ENCODE measurements at regions not wholly inside any gene's neighbourhood (a gene's known extent, or its start where the extent isn't known, plus 50 kb on each side); places are given as distances from the start of the nearest gene placed in this dataset.

DNA sequence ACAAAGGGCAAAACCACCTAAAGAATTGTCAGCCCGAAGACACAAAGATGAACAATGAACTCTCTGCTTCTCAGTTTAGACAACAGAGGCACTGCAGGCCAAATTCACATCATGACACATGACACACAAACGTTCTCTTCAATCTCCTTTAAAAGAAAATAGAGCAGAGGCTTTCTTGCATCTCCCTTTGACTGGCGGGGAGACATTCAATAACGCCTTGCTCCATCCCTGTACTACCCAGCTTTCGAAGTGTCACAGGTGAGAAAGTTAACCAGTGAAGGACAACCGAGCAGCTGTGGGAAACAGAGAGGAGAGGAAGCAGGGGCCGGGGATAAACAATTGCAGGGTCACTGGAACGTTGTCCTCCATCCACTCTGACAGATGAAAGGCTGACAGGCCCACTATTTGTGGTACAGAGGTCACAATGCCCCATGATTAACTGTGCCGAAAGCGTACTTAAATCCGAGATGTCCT, 130.8 kb downstream of the PHLDA1 start:
- DNase-seq (ENCODE audit: low spot score), result no peak

DNA sequence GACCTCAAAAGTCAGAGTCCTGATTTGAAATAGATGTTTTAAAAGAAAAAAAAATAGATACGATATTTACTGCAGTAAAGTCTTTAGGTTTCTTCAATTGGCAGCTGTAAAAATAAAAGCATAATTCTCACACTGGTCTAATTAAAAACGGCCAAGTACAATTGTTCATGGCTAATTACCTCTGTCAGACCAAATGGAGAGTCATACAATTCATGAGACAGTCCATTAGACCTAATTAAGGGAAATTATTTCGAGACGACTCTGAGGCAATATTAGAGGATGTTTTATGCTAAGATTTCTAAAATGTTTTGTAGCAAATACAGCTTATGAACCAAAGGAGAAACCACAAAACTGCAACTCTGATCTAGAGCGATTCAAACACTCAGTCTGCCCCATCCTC, 131.3 kb downstream of the PHLDA1 start:
- DNase-seq (ENCODE audit: low spot score), result no peak

DNA sequence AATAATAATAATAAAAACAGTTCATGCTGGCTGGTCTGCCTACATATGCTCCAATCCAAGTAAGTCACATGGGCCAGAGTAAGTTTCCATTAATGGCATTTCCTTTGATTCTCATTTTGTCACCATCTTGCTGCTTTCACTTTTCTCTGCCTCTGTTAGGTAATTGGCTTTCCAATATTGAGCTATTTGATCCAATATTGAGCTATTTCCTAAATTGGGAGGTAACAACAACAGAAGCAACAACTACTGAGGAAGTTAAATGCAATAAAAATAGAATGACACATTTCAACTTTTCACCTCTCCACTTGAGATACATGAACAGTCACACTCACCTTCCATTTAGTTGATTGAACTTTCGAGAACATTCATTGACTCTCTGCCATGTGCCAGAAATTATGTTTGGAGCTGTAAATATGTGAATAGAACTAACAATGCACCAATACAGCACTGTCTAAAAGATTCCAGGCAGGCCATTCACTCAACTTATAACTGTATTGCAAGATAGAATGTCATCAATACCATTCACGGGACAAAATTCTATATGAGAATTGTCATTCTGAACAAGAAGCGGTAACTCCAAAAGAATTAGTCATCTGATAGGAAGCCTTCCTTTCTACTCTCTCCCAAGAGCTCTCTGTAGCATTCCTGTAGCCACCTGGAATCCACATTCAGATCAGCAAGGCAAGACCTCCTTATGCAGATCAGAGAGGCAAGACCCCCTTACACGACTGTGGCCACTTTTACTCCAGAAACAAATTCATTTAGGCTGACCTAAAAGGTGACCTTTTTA, 136.4 kb downstream of the PHLDA1 start:
- DNase-seq (ENCODE audit: low spot score), result no peak

GRCh38 chr12:75893765-75894164, 137.8 kb downstream of the PHLDA1 start:
- no peak for DNase-seq (ENCODE audit: low spot score)

DNA sequence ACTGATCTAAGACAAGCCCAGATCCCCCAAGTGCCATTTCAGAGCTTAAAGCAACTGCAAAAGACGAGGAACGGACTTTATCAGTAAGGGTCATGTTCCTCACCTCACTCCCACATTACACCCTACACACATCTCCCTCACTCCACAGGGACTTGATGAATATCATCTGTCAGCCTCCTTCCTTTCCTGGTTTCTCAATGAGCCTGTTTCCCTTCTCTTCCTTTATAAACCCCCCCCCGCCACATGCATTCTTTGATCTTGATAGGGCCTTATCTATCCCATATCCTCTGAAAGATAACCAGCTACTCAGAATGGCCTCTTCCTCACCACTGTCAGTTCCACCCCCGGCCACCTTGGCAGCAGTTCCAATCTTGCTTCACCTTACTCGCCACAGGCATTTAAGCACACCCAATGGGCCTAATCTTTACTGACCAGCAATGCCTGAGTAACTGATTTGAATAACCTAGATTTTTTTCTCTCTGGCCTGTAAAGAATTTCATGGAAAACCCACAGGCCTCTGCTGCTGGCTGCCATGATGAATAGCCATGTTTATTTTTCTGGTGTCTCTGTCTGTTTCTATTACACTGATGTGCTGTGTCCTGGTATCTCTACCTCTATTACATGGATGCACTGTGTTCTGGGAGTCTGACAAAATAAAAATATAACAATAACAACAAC, 138.7 kb downstream of the PHLDA1 start:
- DNase-seq (ENCODE audit: low spot score), result no peak

DNA sequence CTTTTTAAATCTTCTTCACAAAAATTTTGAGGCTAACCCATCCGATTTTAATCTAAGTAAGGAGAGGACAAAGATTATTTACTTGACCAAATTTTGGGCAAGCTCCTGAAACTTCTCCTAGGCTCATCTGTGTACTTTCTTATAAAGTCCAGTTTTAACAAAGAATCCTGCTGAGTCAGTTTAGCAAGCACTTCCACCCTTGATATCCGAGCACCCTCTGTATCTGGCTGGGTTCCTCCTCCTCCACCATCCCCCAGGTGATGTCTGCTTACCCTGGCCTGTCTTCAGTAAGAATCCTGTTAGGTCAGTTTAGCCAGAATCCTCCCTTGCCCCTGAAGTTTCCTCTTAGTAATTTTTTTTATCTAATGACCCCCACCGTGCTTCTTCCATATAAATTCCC, 140.5 kb downstream of the PHLDA1 start:
- no peak for DNase-seq (ENCODE audit: low spot score)

DNA sequence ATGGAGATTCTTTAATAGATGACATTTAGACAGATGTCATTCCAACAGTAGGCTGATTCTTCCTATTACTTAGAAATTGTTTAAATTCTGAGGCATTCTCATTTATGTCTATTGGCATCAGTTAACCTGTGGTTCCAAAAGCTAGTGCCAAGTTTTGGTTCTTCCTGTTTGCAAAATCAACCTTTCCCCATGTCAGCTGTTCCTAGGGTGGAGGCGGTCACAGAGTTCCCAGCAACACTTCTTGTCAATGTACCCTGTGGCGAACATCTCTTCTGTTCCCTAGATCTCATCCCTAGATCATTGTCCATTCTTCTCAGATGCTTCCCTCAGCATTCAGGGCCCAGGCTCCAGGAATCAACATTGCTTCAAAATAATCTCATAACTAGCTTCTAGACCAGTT, 140.9 kb downstream of the PHLDA1 start:
- no peak for DNase-seq (ENCODE audit: low spot score)

- no peak for DNase-seq (ENCODE audit: low spot score)
Measured at GRCh38 chr12:75890141-75890540, 141.4 kb downstream of the PHLDA1 start.

DNA sequence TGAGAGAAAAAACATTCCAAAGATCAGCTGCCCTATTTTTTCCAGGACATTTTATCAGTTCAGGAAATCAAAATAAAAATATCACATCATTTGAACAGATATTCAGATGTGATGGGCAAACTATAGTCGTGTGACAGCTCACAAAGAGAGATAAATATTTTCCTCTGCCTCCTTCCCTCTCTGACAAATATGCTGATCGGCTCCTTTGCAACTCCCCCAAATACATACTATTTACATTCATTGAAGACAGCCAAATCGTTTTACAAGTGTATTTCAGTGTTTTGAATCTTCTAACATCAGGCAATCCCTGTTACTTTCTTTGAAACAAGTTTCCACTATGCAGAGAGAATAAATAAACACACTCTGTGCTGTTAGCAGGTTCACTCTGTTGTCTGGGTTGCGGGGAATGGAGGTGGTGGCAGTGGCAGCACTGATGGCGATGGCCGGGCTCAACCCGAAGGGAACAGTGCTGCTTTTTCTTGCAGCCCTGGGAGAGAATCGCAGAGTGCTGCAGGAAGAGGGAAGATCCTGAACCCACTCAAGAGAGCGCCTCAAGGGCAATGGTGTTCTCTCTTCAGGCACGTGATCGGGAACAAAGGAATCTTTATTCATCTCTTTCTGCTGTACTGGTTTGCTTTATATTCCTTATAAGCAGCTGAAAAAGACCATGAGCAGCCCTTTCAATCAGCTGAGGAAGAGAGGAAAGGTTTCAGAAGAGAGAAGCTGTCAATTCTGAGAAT, 142.5 kb downstream of the PHLDA1 start:
- no peak for DNase-seq (ENCODE audit: low spot score)

DNA sequence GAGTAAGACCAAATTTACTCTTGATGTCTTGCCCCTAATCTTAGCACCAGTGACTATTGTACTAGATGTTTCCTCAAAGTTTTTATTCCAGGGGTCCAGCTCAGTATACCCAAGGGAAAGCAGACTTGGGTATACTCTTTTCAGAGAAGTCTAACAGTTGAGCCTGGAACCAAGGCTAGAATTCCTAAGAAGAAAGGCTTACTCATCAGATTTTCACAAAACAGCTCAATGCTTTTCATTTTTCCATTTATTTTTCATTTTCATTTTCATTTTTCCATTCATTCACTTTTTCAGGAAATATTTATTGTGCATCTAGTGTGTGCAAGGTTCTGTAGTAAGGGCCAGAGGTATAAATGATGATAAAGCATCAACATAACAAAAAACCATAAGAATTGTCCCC, 143.2 kb downstream of the PHLDA1 start:
- no peak for DNase-seq (ENCODE audit: low spot score)

GRCh38 chr12:75887979-75888378, 143.6 kb downstream of the PHLDA1 start:
- DNase-seq (ENCODE audit: low spot score), result no peak

- no peak for DNase-seq (ENCODE audit: low spot score)
Measured at GRCh38 chr12:75884465-75884985, 147.1 kb downstream of the PHLDA1 start.

DNA sequence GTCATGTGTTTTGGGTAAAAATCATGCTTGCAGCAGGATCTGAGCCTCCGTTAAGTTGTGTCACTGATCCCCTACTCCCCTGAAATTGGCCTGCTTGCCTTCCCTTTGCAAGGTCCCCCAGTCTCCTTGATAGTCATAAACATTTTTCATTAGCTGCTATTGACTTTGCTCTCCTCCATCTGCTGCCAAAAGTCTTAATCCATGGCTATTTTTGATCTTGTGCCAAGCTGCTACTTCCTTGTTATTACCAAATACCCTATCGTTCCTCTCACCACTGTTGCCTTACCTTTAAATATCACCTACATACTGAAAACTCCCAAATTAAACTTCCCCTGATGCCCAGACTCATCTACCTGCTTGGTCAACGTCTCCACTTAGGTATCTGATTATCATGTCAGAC, 148.3 kb downstream of the PHLDA1 start:
- no peak for DNase-seq (ENCODE audit: low spot score)

DNA sequence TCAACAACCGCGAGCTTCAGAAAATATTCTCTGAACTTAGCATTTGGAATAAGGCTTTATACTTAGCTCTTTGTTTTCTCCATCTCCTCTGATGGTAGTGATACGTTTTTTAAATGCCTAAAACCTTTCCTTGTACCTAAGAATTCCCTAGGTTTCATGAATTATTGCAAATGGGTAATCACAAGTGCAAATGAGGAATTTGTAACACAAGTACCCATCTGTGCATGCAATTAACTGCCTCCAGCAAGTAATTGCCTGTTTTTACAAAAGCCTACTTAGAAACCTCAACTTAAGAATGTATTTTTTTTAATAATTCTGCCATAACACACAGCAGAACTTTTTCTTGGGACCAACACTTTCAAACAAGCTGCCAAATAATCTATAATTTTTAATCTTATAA, 149.2 kb downstream of the PHLDA1 start:
- DNase-seq (ENCODE audit: low spot score), result no peak

DNA sequence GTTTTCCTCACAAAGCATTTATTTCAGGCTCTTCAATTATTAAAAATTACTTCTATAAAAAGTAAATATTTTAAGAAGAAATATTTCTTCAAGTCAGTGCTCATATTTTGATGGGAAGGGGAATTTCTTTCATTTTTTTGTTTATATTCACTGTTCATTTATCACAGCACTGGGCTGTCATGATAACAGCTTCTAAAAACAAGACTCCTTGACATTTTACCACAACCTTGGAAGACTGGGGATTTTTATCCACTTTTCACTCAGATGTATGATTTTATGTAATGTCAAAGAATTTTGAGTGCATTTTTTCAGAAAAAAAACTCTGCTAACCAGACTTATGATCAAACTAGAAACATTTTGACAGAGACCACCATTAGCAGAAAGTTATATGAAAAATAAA, 149.7 kb downstream of the PHLDA1 start:
- no peak for DNase-seq (ENCODE audit: low spot score)

DNA sequence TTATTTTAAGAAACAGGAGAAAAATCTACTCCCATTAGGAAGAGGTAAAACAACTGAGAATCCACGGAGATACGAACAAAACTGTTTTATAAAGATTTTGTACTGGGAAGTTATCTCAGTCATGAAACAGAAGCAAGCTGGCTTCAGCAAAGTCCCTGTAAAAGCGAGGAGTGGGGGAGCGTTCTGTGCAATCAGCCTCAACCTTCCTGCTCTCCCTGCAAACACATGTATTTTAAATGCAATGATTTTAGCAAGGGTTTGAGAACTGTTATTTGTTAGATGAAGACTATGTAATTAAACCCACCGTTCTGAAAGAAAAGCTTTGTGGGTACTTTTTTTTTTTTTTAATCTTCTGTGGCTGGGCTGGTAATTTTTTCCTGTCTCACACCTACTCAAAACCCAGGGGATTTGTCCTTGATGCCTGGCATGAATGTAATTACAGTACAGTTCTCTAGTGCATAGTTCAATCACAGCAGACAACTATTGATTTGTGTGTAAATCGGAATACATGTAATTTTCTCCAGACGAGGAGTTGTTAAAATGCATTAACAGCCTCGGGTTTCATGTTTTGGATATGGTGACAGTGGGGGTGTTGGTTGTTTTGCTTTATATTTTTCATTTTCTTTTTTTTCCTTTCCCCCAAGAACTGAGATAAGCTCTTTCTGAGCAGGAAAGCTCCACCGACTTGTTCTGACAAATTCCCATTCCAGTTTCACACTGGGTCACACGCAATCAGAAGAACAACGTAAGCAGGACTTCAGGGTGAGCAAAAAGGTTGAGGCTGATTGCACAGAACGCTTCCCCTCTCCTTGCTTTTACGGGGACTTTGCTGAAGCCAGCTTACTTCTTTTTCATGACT, 153.6 kb downstream of the PHLDA1 start:
- DNase-seq (ENCODE audit: low spot score), result no peak

- DNase-seq (ENCODE audit: low spot score), result no peak
Measured at GRCh38 chr12:75876832-75877762, 154.5 kb downstream of the PHLDA1 start.

DNA sequence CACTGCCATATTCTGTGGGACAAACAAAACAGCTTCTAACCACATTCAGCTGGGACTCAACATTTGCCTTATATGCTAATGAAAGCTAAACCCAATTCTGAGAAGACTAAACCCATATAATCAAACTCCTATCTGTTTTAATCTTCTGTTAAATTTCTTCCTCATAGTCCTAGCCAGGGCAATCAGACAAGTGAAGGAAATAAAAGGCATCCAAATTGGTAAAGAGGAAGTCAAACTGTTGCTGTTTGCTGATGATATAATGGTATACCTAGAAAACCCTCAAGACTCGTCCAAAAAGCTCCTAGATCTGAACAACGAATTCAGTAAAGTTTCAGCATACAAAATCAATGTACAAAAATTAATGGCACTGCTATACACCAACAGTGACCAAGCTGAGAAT, 157.1 kb downstream of the PHLDA1 start:
- DNase-seq (ENCODE audit: low spot score), result no peak

DNA sequence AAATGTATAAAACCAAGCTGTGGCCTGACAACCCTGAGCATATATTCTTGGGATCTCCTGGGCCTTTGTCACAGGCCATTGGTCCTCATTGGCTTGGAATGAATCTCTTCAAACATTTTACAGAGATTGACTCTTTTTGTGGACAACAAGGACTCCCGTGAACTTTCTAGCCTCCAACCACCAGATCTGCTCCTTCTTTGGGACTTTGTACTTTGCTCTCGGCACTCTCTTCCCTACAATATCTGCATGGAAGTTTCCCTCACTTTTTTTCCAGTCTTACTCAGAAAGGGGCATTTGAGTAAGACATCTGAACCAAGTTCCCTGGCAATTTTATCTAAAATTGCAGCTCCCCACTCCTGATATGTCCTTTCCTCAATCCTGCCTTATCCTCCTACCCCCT, 158.8 kb downstream of the PHLDA1 start:
- no peak for DNase-seq (ENCODE audit: low spot score)

- no peak for DNase-seq (ENCODE audit: low spot score)
Measured at GRCh38 chr12:75870878-75871277, 160.7 kb downstream of the PHLDA1 start.

- DNase-seq (ENCODE audit: low spot score), result no peak
Measured at GRCh38 chr12:75868501-75868900, 163.1 kb downstream of the PHLDA1 start.
